ENCODE measurements at regions not wholly inside any gene's neighbourhood (a gene's known extent, or its start where the extent isn't known, plus 50 kb on each side); places are given as distances from the start of the nearest gene placed in this dataset.

GRCh38 chr2:56732946-56733345 lies 549.2 kb downstream of the CCDC85A start:
- DNase-seq (ENCODE audit: low read depth, low spot score), result no peak
- H3K9ac ChIP-seq (ENCODE audit: insufficient read length), result no peak overlapping the region
- no peaks in the 10 kb centered on the region for H3K36me3 ChIP-seq (ENCODE audit: insufficient read depth, low read length)
- H3K9me3 ChIP-seq (ENCODE audit: low read depth, low read length), result no peaks in the 10 kb centered on the region
- TF ChIP-seq EZH2 (IDR thresholded peaks at IDR 0.05) (no peak), POLR2AphosphoS5 (IDR thresholded peaks at IDR 0.05; ENCODE audit: borderline replicate concordance, low read depth, low read length) (no peak), FOXP2 (optimal IDR thresholded peaks at IDR 0.05; ENCODE audit: control extremely low read depth, extremely low read length, insufficient read depth) (no peak)
- H3K4me3 ChIP-seq, result no peak overlapping the region
- no peak overlapping the region for H3K27ac ChIP-seq

DNA sequence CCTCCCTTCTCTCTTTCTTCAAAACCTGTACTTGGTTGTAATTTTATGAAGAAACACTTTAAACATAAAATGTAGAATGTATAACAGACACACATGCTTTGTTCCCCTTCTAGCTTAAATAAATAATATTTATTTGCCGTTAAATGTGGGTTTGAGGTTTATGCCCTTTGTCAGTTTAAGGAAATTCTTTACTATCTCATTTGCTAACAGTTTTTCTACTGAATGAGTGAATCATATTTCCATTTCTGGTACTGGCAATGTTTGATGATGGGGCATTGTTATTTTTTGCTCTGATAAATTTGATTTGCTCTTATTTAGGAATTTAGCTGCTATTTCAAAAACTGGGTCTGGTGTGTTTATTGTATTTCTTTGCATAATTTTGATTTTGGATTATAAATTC lies 555.6 kb downstream of the CCDC85A start:
- Histone ChIP-seq H3K36me3 (ENCODE audit: insufficient read depth, low read length) (no peaks in the 10 kb centered on the region), H3K27ac (no peak overlapping the region), H3K9me3 (ENCODE audit: low read depth, low read length) (no peaks in the 10 kb centered on the region), H3K9ac (ENCODE audit: insufficient read length) (no peak overlapping the region), H3K4me3 (no peak overlapping the region)
- TF ChIP-seq POLR2AphosphoS5 (IDR thresholded peaks at IDR 0.05; ENCODE audit: borderline replicate concordance, low read depth, low read length) (no peak), FOXP2 (optimal IDR thresholded peaks at IDR 0.05; ENCODE audit: control extremely low read depth, extremely low read length, insufficient read depth) (no peak), EZH2 (IDR thresholded peaks at IDR 0.05) (no peak)
- no peak for DNase-seq (ENCODE audit: low read depth, low spot score)

GRCh38 chr2:56741601-56742102 lies 557.9 kb downstream of the CCDC85A start:
- no peak overlapping the region for H3K4me3 ChIP-seq
- H3K36me3 ChIP-seq (ENCODE audit: insufficient read depth, low read length), result no peaks in the 10 kb centered on the region
- no peaks in the 10 kb centered on the region for H3K9me3 ChIP-seq (ENCODE audit: low read depth, low read length)
- DNase-seq (ENCODE audit: low read depth, low spot score), result no peak
- H3K9ac ChIP-seq (ENCODE audit: insufficient read length), result no peak overlapping the region
- TF ChIP-seq EZH2 (IDR thresholded peaks at IDR 0.05), result no peak
- no peak for TF ChIP-seq POLR2AphosphoS5 (IDR thresholded peaks at IDR 0.05; ENCODE audit: borderline replicate concordance, low read depth, low read length)
- no peak for TF ChIP-seq FOXP2 (optimal IDR thresholded peaks at IDR 0.05; ENCODE audit: control extremely low read depth, extremely low read length, insufficient read depth)
- no peak overlapping the region for H3K27ac ChIP-seq

DNA sequence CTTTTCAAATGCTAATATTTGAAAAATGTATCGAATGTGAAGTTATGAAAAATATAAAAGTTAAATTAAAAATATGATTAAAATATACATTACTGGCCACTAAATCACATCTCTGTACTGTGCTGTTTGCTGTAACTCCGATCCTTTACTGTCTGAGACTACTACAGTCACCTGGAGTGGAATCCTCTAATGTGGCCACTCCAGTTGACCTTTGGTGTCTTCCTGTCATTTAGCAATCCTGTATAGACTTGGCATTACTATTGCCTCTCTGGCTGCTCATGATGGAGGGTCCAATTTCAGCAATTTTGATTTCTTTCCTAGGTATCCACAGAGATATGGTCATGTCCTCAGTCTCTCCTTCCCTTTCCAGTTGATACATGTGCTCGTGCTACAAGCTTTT lies 560.0 kb downstream of the CCDC85A start:
- no peak for DNase-seq (ENCODE audit: low read depth, low spot score)
- H3K9ac ChIP-seq (ENCODE audit: insufficient read length), result no peak overlapping the region
- H3K9me3 ChIP-seq (ENCODE audit: low read depth, low read length), result no peaks in the 10 kb centered on the region
- H3K27ac ChIP-seq, result no peak overlapping the region
- no peak overlapping the region for H3K4me3 ChIP-seq
- no peaks in the 10 kb centered on the region for H3K36me3 ChIP-seq (ENCODE audit: insufficient read depth, low read length)
- TF ChIP-seq FOXP2 (optimal IDR thresholded peaks at IDR 0.05; ENCODE audit: control extremely low read depth, extremely low read length, insufficient read depth) (no peak), EZH2 (IDR thresholded peaks at IDR 0.05) (no peak), POLR2AphosphoS5 (IDR thresholded peaks at IDR 0.05; ENCODE audit: borderline replicate concordance, low read depth, low read length) (no peak)

- Histone ChIP-seq H3K36me3 (ENCODE audit: insufficient read depth, low read length) (no peaks in the 10 kb centered on the region), H3K9me3 (ENCODE audit: low read depth, low read length) (no peaks in the 10 kb centered on the region), H3K4me3 (no peak overlapping the region), H3K27ac (no peak overlapping the region), H3K9ac (ENCODE audit: insufficient read length) (no peak overlapping the region)
- peak; percentile 1 for DNase-seq (ENCODE audit: low read depth, low spot score)
- TF ChIP-seq EZH2 (IDR thresholded peaks at IDR 0.05) (no peak), POLR2AphosphoS5 (IDR thresholded peaks at IDR 0.05; ENCODE audit: borderline replicate concordance, low read depth, low read length) (no peak), FOXP2 (optimal IDR thresholded peaks at IDR 0.05; ENCODE audit: control extremely low read depth, extremely low read length, insufficient read depth) (no peak)
Observed at GRCh38 chr2:56749152-56749752, 565.5 kb downstream of the CCDC85A start.

DNA sequence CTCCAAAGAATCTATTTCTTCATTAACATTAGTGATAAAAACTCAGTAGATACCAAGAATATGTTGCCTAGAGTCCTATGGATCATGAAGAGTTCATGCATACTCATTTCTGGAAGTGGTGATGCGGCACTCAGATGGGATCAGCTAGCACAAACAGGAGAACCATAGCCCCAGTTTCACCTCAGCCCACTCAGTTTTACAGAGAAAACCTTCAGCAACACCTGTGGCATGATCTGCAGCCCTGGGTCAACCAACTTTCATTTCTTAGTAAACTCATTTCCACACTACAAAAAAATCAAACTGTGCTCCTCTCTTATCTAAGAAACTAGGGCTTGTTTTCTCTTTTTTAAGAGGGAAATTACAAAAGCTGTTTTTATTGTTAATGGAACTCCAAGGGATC lies 569.4 kb downstream of the CCDC85A start:
- no peak for DNase-seq (ENCODE audit: low read depth, low spot score)
- H3K36me3 ChIP-seq (ENCODE audit: insufficient read depth, low read length), result no peaks in the 10 kb centered on the region
- no peak overlapping the region for H3K4me3 ChIP-seq
- no peak overlapping the region for H3K9ac ChIP-seq (ENCODE audit: insufficient read length)
- H3K9me3 ChIP-seq (ENCODE audit: low read depth, low read length), result no peaks in the 10 kb centered on the region
- TF ChIP-seq FOXP2 (optimal IDR thresholded peaks at IDR 0.05; ENCODE audit: control extremely low read depth, extremely low read length, insufficient read depth) (no peak), EZH2 (IDR thresholded peaks at IDR 0.05) (no peak), POLR2AphosphoS5 (IDR thresholded peaks at IDR 0.05; ENCODE audit: borderline replicate concordance, low read depth, low read length) (no peak)
- no peak overlapping the region for H3K27ac ChIP-seq

DNA sequence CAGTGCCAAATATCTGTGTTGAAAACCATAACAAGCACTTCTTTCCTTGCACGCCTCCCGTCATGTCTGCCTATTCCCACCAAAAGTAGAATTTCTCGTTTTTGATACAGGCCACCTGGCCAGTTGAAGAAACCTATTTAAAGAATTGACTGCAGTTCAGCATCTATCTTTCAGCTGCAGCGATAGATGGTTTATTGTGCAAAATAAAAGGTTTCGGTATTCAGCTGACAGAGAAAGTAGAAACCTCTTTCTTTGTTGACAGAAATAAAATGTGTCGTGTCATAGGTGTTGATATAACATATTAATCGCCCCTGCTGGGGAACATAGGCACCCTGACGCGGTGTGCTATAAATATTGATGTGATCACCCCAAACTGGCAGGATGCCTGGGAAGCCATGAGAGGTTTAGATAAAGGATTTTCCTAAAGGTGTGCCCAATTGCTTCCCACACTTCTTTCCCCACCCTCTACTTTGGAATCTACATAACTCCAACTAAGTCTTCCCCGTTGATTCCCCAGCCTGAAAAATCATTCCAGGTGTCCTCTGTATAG lies 570.4 kb downstream of the CCDC85A start:
- TF ChIP-seq FOXP2 (optimal IDR thresholded peaks at IDR 0.05; ENCODE audit: control extremely low read depth, extremely low read length, insufficient read depth) (no peak), EZH2 (IDR thresholded peaks at IDR 0.05) (no peak), POLR2AphosphoS5 (IDR thresholded peaks at IDR 0.05; ENCODE audit: borderline replicate concordance, low read depth, low read length) (no peak)
- Histone ChIP-seq H3K9ac (ENCODE audit: insufficient read length) (no peak overlapping the region), H3K4me3 (no peak overlapping the region), H3K9me3 (ENCODE audit: low read depth, low read length) (no peaks in the 10 kb centered on the region), H3K36me3 (ENCODE audit: insufficient read depth, low read length) (no peaks in the 10 kb centered on the region), H3K27ac (no peak overlapping the region)
- no peak for DNase-seq (ENCODE audit: low read depth, low spot score)

- Histone ChIP-seq H3K4me3 (no peak overlapping the region), H3K9me3 (ENCODE audit: low read depth, low read length) (no peaks in the 10 kb centered on the region), H3K36me3 (ENCODE audit: insufficient read depth, low read length) (no peaks in the 10 kb centered on the region), H3K9ac (ENCODE audit: insufficient read length) (no peak overlapping the region), H3K27ac (no peak overlapping the region)
- no peak for DNase-seq (ENCODE audit: low read depth, low spot score)
- TF ChIP-seq EZH2 (IDR thresholded peaks at IDR 0.05), result no peak
- TF ChIP-seq POLR2AphosphoS5 (IDR thresholded peaks at IDR 0.05; ENCODE audit: borderline replicate concordance, low read depth, low read length), result no peak
- TF ChIP-seq FOXP2 (optimal IDR thresholded peaks at IDR 0.05; ENCODE audit: control extremely low read depth, extremely low read length, insufficient read depth), result no peak
Observed at GRCh38 chr2:56754627-56755026, 570.8 kb downstream of the CCDC85A start.
